HL-60 (cell line): ENCODE measurements at regions not wholly inside any gene's neighbourhood (a gene's known extent, or its start where the extent isn't known, plus 50 kb on each side); places are given as distances from the start of the nearest gene placed in this dataset.

ENCODE experiments used
- POLR2AphosphoS5 ChIP-seq: IDR thresholded peaks from 2 replicates; pipeline ENCODE4 v1.6.1; 2012; ENCODE audit warnings: low read depth
- TF ChIP-seq, protein P1 (sequence below): IDR thresholded peaks from one replicate; pipeline ENCODE4 v1.5.1; 2011; ENCODE audit warnings: low read length, control low read depth, inconsistent platforms; ENCODE audit not compliant: insufficient read depth
- TF ChIP-seq, protein P2 (sequence below): IDR thresholded peaks from 2 replicates; pipeline ENCODE4 v1.6.1; 2012; ENCODE audit warnings: low read depth; ENCODE audit not compliant: insufficient replicate concordance

- TF ChIP-seq, protein P1, sequence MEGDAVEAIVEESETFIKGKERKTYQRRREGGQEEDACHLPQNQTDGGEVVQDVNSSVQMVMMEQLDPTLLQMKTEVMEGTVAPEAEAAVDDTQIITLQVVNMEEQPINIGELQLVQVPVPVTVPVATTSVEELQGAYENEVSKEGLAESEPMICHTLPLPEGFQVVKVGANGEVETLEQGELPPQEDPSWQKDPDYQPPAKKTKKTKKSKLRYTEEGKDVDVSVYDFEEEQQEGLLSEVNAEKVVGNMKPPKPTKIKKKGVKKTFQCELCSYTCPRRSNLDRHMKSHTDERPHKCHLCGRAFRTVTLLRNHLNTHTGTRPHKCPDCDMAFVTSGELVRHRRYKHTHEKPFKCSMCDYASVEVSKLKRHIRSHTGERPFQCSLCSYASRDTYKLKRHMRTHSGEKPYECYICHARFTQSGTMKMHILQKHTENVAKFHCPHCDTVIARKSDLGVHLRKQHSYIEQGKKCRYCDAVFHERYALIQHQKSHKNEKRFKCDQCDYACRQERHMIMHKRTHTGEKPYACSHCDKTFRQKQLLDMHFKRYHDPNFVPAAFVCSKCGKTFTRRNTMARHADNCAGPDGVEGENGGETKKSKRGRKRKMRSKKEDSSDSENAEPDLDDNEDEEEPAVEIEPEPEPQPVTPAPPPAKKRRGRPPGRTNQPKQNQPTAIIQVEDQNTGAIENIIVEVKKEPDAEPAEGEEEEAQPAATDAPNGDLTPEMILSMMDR, result no peak
- TF ChIP-seq, protein P2, sequence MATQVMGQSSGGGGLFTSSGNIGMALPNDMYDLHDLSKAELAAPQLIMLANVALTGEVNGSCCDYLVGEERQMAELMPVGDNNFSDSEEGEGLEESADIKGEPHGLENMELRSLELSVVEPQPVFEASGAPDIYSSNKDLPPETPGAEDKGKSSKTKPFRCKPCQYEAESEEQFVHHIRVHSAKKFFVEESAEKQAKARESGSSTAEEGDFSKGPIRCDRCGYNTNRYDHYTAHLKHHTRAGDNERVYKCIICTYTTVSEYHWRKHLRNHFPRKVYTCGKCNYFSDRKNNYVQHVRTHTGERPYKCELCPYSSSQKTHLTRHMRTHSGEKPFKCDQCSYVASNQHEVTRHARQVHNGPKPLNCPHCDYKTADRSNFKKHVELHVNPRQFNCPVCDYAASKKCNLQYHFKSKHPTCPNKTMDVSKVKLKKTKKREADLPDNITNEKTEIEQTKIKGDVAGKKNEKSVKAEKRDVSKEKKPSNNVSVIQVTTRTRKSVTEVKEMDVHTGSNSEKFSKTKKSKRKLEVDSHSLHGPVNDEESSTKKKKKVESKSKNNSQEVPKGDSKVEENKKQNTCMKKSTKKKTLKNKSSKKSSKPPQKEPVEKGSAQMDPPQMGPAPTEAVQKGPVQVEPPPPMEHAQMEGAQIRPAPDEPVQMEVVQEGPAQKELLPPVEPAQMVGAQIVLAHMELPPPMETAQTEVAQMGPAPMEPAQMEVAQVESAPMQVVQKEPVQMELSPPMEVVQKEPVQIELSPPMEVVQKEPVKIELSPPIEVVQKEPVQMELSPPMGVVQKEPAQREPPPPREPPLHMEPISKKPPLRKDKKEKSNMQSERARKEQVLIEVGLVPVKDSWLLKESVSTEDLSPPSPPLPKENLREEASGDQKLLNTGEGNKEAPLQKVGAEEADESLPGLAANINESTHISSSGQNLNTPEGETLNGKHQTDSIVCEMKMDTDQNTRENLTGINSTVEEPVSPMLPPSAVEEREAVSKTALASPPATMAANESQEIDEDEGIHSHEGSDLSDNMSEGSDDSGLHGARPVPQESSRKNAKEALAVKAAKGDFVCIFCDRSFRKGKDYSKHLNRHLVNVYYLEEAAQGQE, result no peak
- no peak for TF ChIP-seq POLR2AphosphoS5
Observed at GRCh38 chr12:83629931-83630330, 943.2 kb downstream of the TMTC2 start.
